ENCODE measurements at regions not wholly inside any gene's neighbourhood (a gene's known extent, or its start where the extent isn't known, plus 50 kb on each side); places are given as distances from the start of the nearest gene placed in this dataset.

GRCh38 chr5:176178789-176179188 lies 59.4 kb upstream of the SIMC1 start (continued):
- TF ChIP-seq E2F5 (CRISPR knock-in tag; IDR thresholded peaks at IDR 0.05) (no peak), DEAF1 (CRISPR knock-in tag; IDR thresholded peaks at IDR 0.05) (0 out of 2 replicates have a peak, but pooled peaks have one; percentile 36), NCOA4 (IDR thresholded peaks at IDR 0.05; ENCODE audit: partially characterized antibody) (no peak), ZNF589 (CRISPR knock-in tag; IDR thresholded peaks at IDR 0.05; ENCODE audit: low read depth) (no peak), E2F6 (IDR thresholded peaks at IDR 0.05; ENCODE audit: borderline replicate concordance in 1 of 2, extremely low read depth in 1 of 2, insufficient read depth in 1 of 2, insufficient read length in 1 of 2, low read depth in 1 of 2, low read length in 1 of 2, poor library complexity in 1 of 2, severe bottlenecking in 1 of 2) (no peak), HMGXB4 (CRISPR knock-in tag; IDR thresholded peaks at IDR 0.05) (no peak), ZC3H11A (IDR thresholded peaks at IDR 0.05; ENCODE audit: low read depth, low read length) (no peak), ZNF24 (IDR thresholded peaks at IDR 0.05) (no peak), ATF4 (CRISPR knock-in tag; IDR thresholded peaks at IDR 0.05) (no peak), BRF2 (IDR thresholded peaks at IDR 0.05; ENCODE audit: borderline replicate concordance, insufficient read depth, insufficient read length) (no peak)
